ENCODE measurements at regions not wholly inside any gene's neighbourhood (a gene's known extent, or its start where the extent isn't known, plus 50 kb on each side); places are given as distances from the start of the nearest gene placed in this dataset.

DNA sequence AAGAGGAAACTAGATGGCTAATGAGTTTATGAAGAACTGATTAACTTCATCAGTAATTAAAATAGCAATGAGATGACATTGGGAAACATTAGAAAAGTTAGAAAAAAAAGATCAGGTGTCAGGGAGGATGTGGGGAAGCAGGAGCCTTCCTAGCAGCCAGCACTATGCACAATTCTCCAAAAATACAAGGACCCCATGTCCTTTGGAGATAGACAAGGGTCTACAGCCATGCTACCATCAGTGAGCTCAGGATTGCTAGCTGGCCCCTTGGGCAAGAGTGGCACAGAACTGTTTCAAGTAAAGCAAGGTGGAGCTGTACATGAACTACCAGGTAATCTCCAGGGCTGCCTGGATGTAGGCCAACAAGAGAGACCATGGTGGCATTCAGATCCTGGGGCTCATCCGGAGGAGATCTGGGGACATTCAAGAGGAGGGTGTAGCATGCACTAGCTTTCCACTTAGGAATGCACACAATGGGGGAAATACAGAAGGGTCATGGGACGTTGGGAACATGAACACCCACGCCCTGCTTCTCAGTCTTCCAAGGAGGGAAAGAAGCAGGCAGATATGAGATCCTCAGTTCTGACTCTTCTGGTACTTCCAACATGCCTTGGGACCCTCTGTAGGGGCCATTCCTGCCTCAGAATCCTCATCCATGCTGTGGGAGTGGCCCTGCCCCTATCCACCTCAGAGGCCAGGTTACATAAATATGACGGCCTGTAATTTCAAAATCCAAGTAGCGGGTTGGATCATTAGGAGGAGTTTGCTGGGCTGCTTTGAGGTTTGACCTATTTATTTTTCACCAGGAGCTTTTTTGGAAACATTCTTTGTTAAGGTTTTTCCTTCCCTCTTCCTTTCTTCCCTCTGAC is 82.2 kb upstream of the HABP2 start:
- no peak overlapping the region for H3K27ac ChIP-seq (ENCODE audit: low read depth in 1 of 2, low read length in 1 of 2)

DNA sequence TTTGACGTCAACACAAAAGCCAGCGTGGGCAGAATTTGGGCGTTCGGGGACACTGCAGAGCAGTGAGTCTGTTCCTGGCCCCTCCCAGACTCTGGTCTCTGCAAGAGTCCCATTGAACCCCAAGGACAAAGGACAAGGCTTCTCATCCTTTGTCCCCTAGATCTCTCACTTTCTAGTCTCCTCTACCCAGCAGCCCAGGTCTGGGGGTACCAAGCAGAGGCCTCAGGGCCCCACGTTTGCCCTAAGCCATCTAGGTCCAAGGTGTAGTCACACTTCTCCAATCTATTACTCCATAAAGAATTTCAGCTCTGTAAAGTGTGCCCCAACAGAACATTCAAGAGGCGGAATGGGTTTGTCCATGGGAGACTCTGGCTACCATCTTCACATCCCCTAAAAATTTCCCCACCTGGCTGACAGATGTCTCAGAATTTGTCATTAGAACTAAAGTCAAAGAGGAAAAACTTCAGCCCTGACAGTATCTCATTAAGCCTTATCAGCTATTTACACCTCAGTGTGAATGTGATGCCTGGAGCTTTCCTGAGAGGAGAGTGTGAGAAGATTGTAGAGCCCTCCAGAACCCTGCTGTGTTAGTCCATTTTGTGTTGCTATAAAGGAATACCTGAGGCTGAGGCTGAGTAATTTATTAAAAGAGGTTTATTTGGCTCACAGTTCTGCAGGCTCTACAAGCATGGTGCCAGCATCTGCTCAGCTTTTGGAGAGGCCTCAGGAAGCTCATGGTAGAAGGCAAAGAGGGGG is 81.4 kb upstream of the HABP2 start:
- H3K9me3 ChIP-seq (ENCODE audit: control insufficient read depth in 4 of 4, insufficient read depth in 3 of 4, low read length in 3 of 4), result no peaks in the 10 kb centered on the region
- H3K36me3 ChIP-seq (ENCODE audit: control insufficient read depth in 4 of 4, insufficient read depth in 4 of 4, low read length in 4 of 4), result no peaks in the 10 kb centered on the region
- TF ChIP-seq, protein P1, sequence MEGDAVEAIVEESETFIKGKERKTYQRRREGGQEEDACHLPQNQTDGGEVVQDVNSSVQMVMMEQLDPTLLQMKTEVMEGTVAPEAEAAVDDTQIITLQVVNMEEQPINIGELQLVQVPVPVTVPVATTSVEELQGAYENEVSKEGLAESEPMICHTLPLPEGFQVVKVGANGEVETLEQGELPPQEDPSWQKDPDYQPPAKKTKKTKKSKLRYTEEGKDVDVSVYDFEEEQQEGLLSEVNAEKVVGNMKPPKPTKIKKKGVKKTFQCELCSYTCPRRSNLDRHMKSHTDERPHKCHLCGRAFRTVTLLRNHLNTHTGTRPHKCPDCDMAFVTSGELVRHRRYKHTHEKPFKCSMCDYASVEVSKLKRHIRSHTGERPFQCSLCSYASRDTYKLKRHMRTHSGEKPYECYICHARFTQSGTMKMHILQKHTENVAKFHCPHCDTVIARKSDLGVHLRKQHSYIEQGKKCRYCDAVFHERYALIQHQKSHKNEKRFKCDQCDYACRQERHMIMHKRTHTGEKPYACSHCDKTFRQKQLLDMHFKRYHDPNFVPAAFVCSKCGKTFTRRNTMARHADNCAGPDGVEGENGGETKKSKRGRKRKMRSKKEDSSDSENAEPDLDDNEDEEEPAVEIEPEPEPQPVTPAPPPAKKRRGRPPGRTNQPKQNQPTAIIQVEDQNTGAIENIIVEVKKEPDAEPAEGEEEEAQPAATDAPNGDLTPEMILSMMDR (IDR thresholded peaks at IDR 0.05; ENCODE audit: control extremely low read depth, extremely low read depth), result no peak
- no peak overlapping the region for H3K9ac ChIP-seq (ENCODE audit: insufficient read depth in 1 of 2, low read length in 2 of 2)
- no peak overlapping the region for H3K27ac ChIP-seq (ENCODE audit: low read depth in 1 of 2, low read length in 1 of 2)
- peaks cover 0 to 25% (median 9%) of the 10 kb centered on the region in 5 donors for H3K4me1 ChIP-seq (ENCODE audit: control insufficient read depth in 5 of 5, insufficient read depth in 5 of 5, low read length in 5 of 5)
- H3K4me3 ChIP-seq, result no peak overlapping the region
- 87 to 92% methylated on average over 6 of the region's 6 CpGs for WGBS, 2 donors
- DNase-seq, result no peak
- H3K27me3 ChIP-seq (ENCODE audit: control insufficient read depth in 3 of 3, insufficient read depth in 3 of 3, low read length in 2 of 3), result no peaks in the 10 kb centered on the region
- no peak for ATAC-seq (ENCODE audit: insufficient read depth, low FRiP score)

More for the DNA sequence above, 82.2 kb upstream of the HABP2 start:
- no peaks in the 10 kb centered on the region for H3K9me3 ChIP-seq (ENCODE audit: control insufficient read depth in 4 of 4, insufficient read depth in 3 of 4, low read length in 3 of 4)
- no peak overlapping the region for H3K4me3 ChIP-seq
- WGBS, 2 donors, result 92 to 96% methylated on average over 5 of the region's 5 CpGs
- H3K9ac ChIP-seq (ENCODE audit: insufficient read depth in 1 of 2, low read length in 2 of 2), result no peak overlapping the region
- ATAC-seq (ENCODE audit: insufficient read depth, low FRiP score), result no peak
- H3K27me3 ChIP-seq (ENCODE audit: control insufficient read depth in 3 of 3, insufficient read depth in 3 of 3, low read length in 2 of 3), result no peaks in the 10 kb centered on the region
- H3K36me3 ChIP-seq (ENCODE audit: control insufficient read depth in 4 of 4, insufficient read depth in 4 of 4, low read length in 4 of 4), result no peaks in the 10 kb centered on the region
- H3K4me1 ChIP-seq (ENCODE audit: control insufficient read depth in 5 of 5, insufficient read depth in 5 of 5, low read length in 5 of 5), result peaks cover 0 to 20% (median 9%) of the 10 kb centered on the region in 5 donors
- no peak for DNase-seq
- TF ChIP-seq, protein P1 (IDR thresholded peaks at IDR 0.05; ENCODE audit: control extremely low read depth, extremely low read depth), result no peak

DNA sequence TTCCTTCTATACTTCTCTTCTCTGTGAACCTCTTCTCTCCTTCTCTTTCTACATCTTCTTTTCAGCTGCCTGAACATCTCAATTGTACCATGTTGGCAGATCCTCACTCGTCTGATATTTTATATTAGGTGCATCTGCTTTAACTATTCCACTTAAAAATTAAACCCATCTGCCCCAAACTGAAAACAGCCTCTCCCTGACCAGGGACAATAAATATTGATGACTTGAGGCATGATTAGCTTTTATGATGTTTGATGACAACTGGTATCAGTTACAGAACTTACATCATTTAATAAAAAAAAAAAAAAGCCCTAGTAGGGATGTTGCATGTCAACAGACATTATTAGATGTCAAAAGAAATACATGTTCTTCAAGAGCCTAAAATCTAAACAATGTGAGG is 79.8 kb upstream of the HABP2 start:
- Histone ChIP-seq H3K9me3 (ENCODE audit: control insufficient read depth in 4 of 4, insufficient read depth in 3 of 4, low read length in 3 of 4) (no peaks in the 10 kb centered on the region), H3K9ac (ENCODE audit: insufficient read depth in 1 of 2, low read length in 2 of 2) (no peak overlapping the region), H3K36me3 (ENCODE audit: control insufficient read depth in 4 of 4, insufficient read depth in 4 of 4, low read length in 4 of 4) (no peaks in the 10 kb centered on the region), H3K4me3 (no peak overlapping the region), H3K4me1 (ENCODE audit: control insufficient read depth in 5 of 5, insufficient read depth in 5 of 5, low read length in 5 of 5) (peaks cover 0 to 25% (median 9%) of the 10 kb centered on the region in 5 donors), H3K27ac (ENCODE audit: low read depth in 1 of 2, low read length in 1 of 2) (no peak overlapping the region), H3K27me3 (ENCODE audit: control insufficient read depth in 3 of 3, insufficient read depth in 3 of 3, low read length in 2 of 3) (no peaks in the 10 kb centered on the region)
- DNase-seq, result no peak
- TF ChIP-seq, protein P1 (IDR thresholded peaks at IDR 0.05; ENCODE audit: control extremely low read depth, extremely low read depth), result no peak
- ATAC-seq (ENCODE audit: insufficient read depth, low FRiP score), result no peak
- WGBS, 2 donors, result 85 to 86% methylated on average over 1 of the region's 1 CpG
